OCI-LY3 (cell line): ENCODE measurements at regions not wholly inside any gene's neighbourhood (a gene's known extent, or its start where the extent isn't known, plus 50 kb on each side); places are given as distances from the start of the nearest gene placed in this dataset.

ENCODE experiments used
- H2AFZ ChIP-seq: fragments of 200-600, 300-600 bp; shearing (Covaris generic); 2 replicates; pipeline ENCODE4 v1.6.0; 2014; ENCODE audit warnings: antibody characterized with exemption, low read depth, low read length
- H3K27ac ChIP-seq: fragments of 200-600, 300-600 bp; sonication (generic); 2 replicates; pipeline ENCODE4 v1.5.1; 2014; ENCODE audit warnings: mild to moderate bottlenecking, low read length, moderate library complexity, mixed read lengths
- H3K27me3 ChIP-seq: fragments of 200-600, 300-600 bp; sonication (generic); 2 replicates; pipeline ENCODE4 v1.6.1; 2014; ENCODE audit warnings: low read depth, low read length, mixed read lengths
- H3K36me3 ChIP-seq: fragments of 200-600, 300-600 bp; sonication (generic); replicated peaks from 2 replicates; pipeline ENCODE3; 2014; ENCODE audit warnings: low read depth, low read length, mixed read lengths
- H3K4me1 ChIP-seq: fragments of 300-600, 200-600 bp; sonication (generic); 2 replicates; pipeline ENCODE4 v1.6.1; 2014; ENCODE audit warnings: low read length, mixed read lengths
- H3K4me2 ChIP-seq: fragments of 200-600, 300-600 bp; sonication (generic); 2 replicates; pipeline ENCODE4 v1.6.1; 2014; ENCODE audit warnings: low read length, mixed read lengths
- H3K4me3 ChIP-seq: fragments of 300-600, 200-600 bp; sonication (generic); 2 replicates; pipeline ENCODE4 v1.5.1; 2014; ENCODE audit warnings: antibody characterized with exemption, mild to moderate bottlenecking, low read length, moderate library complexity
- H3K79me2 ChIP-seq: fragments of 300-600, 200-600 bp; shearing (Covaris generic); 2 replicates; pipeline ENCODE4 v1.6.1; 2014; ENCODE audit warnings: mild to moderate bottlenecking, low read length, mixed read lengths
- H3K9ac ChIP-seq: fragments of 300-600, 200-600 bp; shearing (Covaris generic); 2 replicates; pipeline ENCODE4 v1.6.0; 2014; ENCODE audit warnings: mild to moderate bottlenecking, low read length, moderate library complexity
- H3K9me3 ChIP-seq: fragments of 200-600, 300-600 bp; shearing (Covaris generic); 2 replicates; pipeline ENCODE4 v1.6.1; 2014; ENCODE audit warnings: low read length, mixed read lengths; ENCODE audit not compliant: insufficient read depth
- H4K20me1 ChIP-seq: fragments of 200-600, 300-600 bp; sonication (generic); 2 replicates; pipeline ENCODE4 v1.6.1; 2016; ENCODE audit warnings: low read length, mixed read lengths; ENCODE audit not compliant: insufficient read depth
- CTCF ChIP-seq: fragments of 200-600, 300-600 bp; sonication (generic); IDR thresholded peaks from 2 replicates; pipeline ENCODE4 v1.5.1; 2014; ENCODE audit warnings: antibody characterized with exemption, low read length, low read depth
- EZH2phosphoT487 ChIP-seq: fragments of 200-600 bp; shearing (Covaris generic); IDR thresholded peaks from 2 replicates; pipeline ENCODE4 v1.6.1; 2018; ENCODE audit warnings: antibody characterized with exemption, mixed run types, low read depth

- no peak for TF ChIP-seq EZH2phosphoT487
- no peak for TF ChIP-seq CTCF
- H3K9me3 ChIP-seq = no peaks in the 10 kb centered on the region
- H3K27ac ChIP-seq = no peak overlapping the region
- no peaks in the 10 kb centered on the region for H3K27me3 ChIP-seq
- no peak overlapping the region for H3K9ac ChIP-seq
- no peak overlapping the region for H3K4me3 ChIP-seq
- H4K20me1 ChIP-seq = no peaks in the 10 kb centered on the region
- no peak overlapping the region for H3K4me2 ChIP-seq
- H3K4me1 ChIP-seq = no peaks in the 10 kb centered on the region
- H2AFZ ChIP-seq = no peak overlapping the region
- H3K36me3 ChIP-seq = no peaks in the 10 kb centered on the region
- no peaks in the 10 kb centered on the region for H3K79me2 ChIP-seq
These were observed 379.5 kb upstream of the MAD2L1 start for GRCh38 chr4:120446051-120446567.

DNA sequence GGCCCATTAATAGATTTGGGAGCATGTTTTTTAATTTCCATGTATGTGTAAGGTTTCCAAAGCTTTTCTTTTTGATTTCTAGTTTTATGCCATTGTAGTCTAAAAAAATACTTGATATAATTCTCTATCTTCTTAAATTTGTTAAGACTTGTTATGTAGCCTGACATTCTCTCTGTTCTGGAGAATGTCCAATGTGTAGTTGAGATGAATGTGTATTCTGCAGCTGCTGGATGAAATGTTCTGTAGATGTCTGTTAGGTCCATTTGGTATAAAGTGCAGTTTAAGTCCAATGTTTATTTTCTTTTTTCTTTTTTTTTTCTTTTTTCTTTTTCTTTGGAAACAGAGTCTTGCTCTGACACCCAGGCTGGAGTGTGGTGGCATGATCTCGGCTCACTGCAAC is 378.5 kb upstream of the MAD2L1 start:
- Histone ChIP-seq H3K9me3 (no peaks in the 10 kb centered on the region), H3K79me2 (no peaks in the 10 kb centered on the region), H3K36me3 (no peaks in the 10 kb centered on the region), H3K4me3 (no peak overlapping the region), H3K27ac (no peak overlapping the region), H2AFZ (no peak overlapping the region), H3K9ac (no peak overlapping the region), H4K20me1 (no peaks in the 10 kb centered on the region), H3K4me2 (no peak overlapping the region), H3K27me3 (no peaks in the 10 kb centered on the region), H3K4me1 (no peaks in the 10 kb centered on the region)
- TF ChIP-seq CTCF (no peak), EZH2phosphoT487 (no peak)

- no peak overlapping the region for H3K27ac ChIP-seq
- H3K79me2 ChIP-seq = no peaks in the 10 kb centered on the region
- no peaks in the 10 kb centered on the region for H3K36me3 ChIP-seq
- no peak overlapping the region for H3K4me2 ChIP-seq
- H3K9ac ChIP-seq = no peak overlapping the region
- TF ChIP-seq CTCF = no peak
- TF ChIP-seq EZH2phosphoT487 = no peak
- no peak overlapping the region for H3K4me3 ChIP-seq
- H2AFZ ChIP-seq = no peak overlapping the region
- no peaks in the 10 kb centered on the region for H4K20me1 ChIP-seq
- no peaks in the 10 kb centered on the region for H3K4me1 ChIP-seq
- no peaks in the 10 kb centered on the region for H3K9me3 ChIP-seq
- H3K27me3 ChIP-seq = no peaks in the 10 kb centered on the region
These were observed 376.5 kb upstream of the MAD2L1 start for GRCh38 chr4:120443116-120443515.

- Histone ChIP-seq H3K36me3 (no peaks in the 10 kb centered on the region), H3K27me3 (no peaks in the 10 kb centered on the region), H2AFZ (no peak overlapping the region; the same call in 1 of the 2 replicates)
These were observed 374.1 kb upstream of the MAD2L1 start for GRCh38 chr4:120440730-120441129.

More at GRCh38 chr4:120440730-120441129, 374.1 kb upstream of the MAD2L1 start:
- Histone ChIP-seq H3K4me2 (no peak overlapping the region), H3K9ac (no peak overlapping the region), H3K9me3 (no peaks in the 10 kb centered on the region), H4K20me1 (no peaks in the 10 kb centered on the region), H3K27ac (no peak overlapping the region), H3K4me3 (no peak overlapping the region), H3K4me1 (no peaks in the 10 kb centered on the region), H3K79me2 (no peaks in the 10 kb centered on the region)
- TF ChIP-seq EZH2phosphoT487 (no peak), CTCF (no peak)
